DND-41 (cell line): ENCODE measurements at regions not wholly inside any gene's neighbourhood (a gene's known extent, or its start where the extent isn't known, plus 50 kb on each side); places are given as distances from the start of the nearest gene placed in this dataset.

Experiments used
- ATAC-seq: fragments of 200-7000 bp; cut with Tn5 transposase; 3 replicates; pipeline ENCODE4 v1.9.1; 2021; ENCODE audit warnings: low read depth; ENCODE audit not compliant: insufficient read depth
- DNase-seq: peaks from one replicate; pipeline ENCODE4 v3.0.0-alpha.2; 2020
- H2AFZ ChIP-seq: 2 replicates; pipeline ENCODE4 v1.6.0; 2012; ENCODE audit warnings: low read depth, low read length
- H3K27ac ChIP-seq: 2 replicates; pipeline ENCODE4 v1.5.1; 2012; ENCODE audit warnings: low read length, inconsistent platforms
- H3K27me3 ChIP-seq: fragments of 200-600 bp; sonication (generic); 2 replicates; pipeline ENCODE4 v1.6.0; 2012; ENCODE audit warnings: low read length, mild to moderate bottlenecking, inconsistent platforms; ENCODE audit not compliant: insufficient read depth, poor library complexity
- H3K36me3 ChIP-seq: 2 replicates; pipeline ENCODE4 v1.5.1; 2012; ENCODE audit warnings: low read length, inconsistent platforms; ENCODE audit not compliant: insufficient read depth
- H3K4me1 ChIP-seq: 2 replicates; pipeline ENCODE4 v1.5.1; 2012; ENCODE audit warnings: mild to moderate bottlenecking, low read length; ENCODE audit not compliant: insufficient read depth
- H3K4me2 ChIP-seq: 2 replicates; pipeline ENCODE4 v1.6.0; 2012; ENCODE audit warnings: mild to moderate bottlenecking, moderate library complexity, low read length, inconsistent platforms; ENCODE audit not compliant: insufficient read depth
- H3K4me3 ChIP-seq, 2 experiments: fragments of 200-600 bp in 1 of 2; shearing (Covaris generic) in 1 of 2; 2 replicates each; pipeline ENCODE4 v1.5.1; 2012 to 2016; ENCODE audit warnings: inconsistent platforms in 2 of 2, low read length in 2 of 2, mild to moderate bottlenecking in 2 of 2, low read depth in 1 of 2, moderate library complexity in 1 of 2
- H3K79me2 ChIP-seq: 2 replicates; pipeline ENCODE4 v1.6.0; 2012; ENCODE audit warnings: low read length, inconsistent platforms; ENCODE audit not compliant: insufficient read depth
- H3K9ac ChIP-seq: 2 replicates; pipeline ENCODE4 v1.6.0; 2012; ENCODE audit warnings: low read depth, mild to moderate bottlenecking, inconsistent platforms, low read length, moderate library complexity
- H3K9me3 ChIP-seq: 2 replicates; pipeline ENCODE4 v1.5.1; 2012; ENCODE audit warnings: low read length, moderate library complexity, mild to moderate bottlenecking, inconsistent platforms; ENCODE audit not compliant: insufficient read depth, severe bottlenecking
- H4K20me1 ChIP-seq: 2 replicates; pipeline ENCODE4 v1.6.0; 2012; ENCODE audit warnings: low read length; ENCODE audit not compliant: insufficient read depth
- CTCF ChIP-seq: IDR thresholded peaks from 2 replicates; pipeline ENCODE4 v1.5.1; 2012; ENCODE audit warnings: borderline replicate concordance, low read length, moderate library complexity, mild to moderate bottlenecking; ENCODE audit not compliant: poor library complexity, severe bottlenecking; ENCODE audit errors: extremely low read depth
- EZH2 ChIP-seq: IDR thresholded peaks from 3 replicates; pipeline ENCODE4 v1.6.1; 2012; ENCODE audit warnings: borderline replicate concordance, low read depth, mild to moderate bottlenecking, moderate library complexity, low read length, inconsistent platforms; ENCODE audit not compliant: severe bottlenecking

- Histone ChIP-seq H2AFZ (no peak overlapping the region), H3K4me2 (no peak overlapping the region), H3K27me3 (no peaks in the 10 kb centered on the region), H3K9ac (no peak overlapping the region), H3K27ac (no peak overlapping the region), H3K4me3 (no peak overlapping the region), H3K4me1 (no peaks in the 10 kb centered on the region), H4K20me1 (no peaks in the 10 kb centered on the region), H3K79me2 (no peaks in the 10 kb centered on the region), H3K9me3 (no peaks in the 10 kb centered on the region), H3K36me3 (no peaks in the 10 kb centered on the region)
- TF ChIP-seq EZH2 (no peak), CTCF (no peak)
- DNase-seq (no peak), ATAC-seq (no peak)
These were observed 532.2 kb upstream of the TUSC1 start for GRCh38 chr9:26210338-26210851.

- no peaks in the 10 kb centered on the region for H3K79me2 ChIP-seq
- H3K9me3 ChIP-seq: no peaks in the 10 kb centered on the region
- DNase-seq: no peak
- no peaks in the 10 kb centered on the region for H3K4me1 ChIP-seq
- no peak overlapping the region for H3K27ac ChIP-seq
- TF ChIP-seq CTCF (no peak), EZH2 (no peak)
- H2AFZ ChIP-seq: no peak overlapping the region
- H3K4me2 ChIP-seq: no peak overlapping the region
- H3K9ac ChIP-seq: no peak overlapping the region
- H3K36me3 ChIP-seq: no peaks in the 10 kb centered on the region
- H3K4me3 ChIP-seq: no peak overlapping the region
- H4K20me1 ChIP-seq: no peaks in the 10 kb centered on the region
- no peaks in the 10 kb centered on the region for H3K27me3 ChIP-seq
- ATAC-seq: no peak
These were observed 527.0 kb upstream of the TUSC1 start for GRCh38 chr9:26205261-26205660.

GRCh38 chr9:26193237-26193636, 515.0 kb upstream of the TUSC1 start:
- Histone ChIP-seq H3K4me1 (no peaks in the 10 kb centered on the region), H3K9ac (no peak overlapping the region), H3K9me3 (peaks cover 3% of the 10 kb centered on the region), H3K4me2 (no peak overlapping the region), H4K20me1 (no peaks in the 10 kb centered on the region), H3K27me3 (no peaks in the 10 kb centered on the region), H3K36me3 (no peaks in the 10 kb centered on the region), H3K27ac (no peak overlapping the region), H3K4me3 (no peak overlapping the region), H2AFZ (no peak overlapping the region), H3K79me2 (no peaks in the 10 kb centered on the region)
- no peak for DNase-seq
- no peak for TF ChIP-seq CTCF
- no peak for TF ChIP-seq EZH2
- no peak for ATAC-seq

- H3K9me3 ChIP-seq: peaks cover 4% of the 10 kb centered on the region
- no peaks in the 10 kb centered on the region for H3K27me3 ChIP-seq
- no peak overlapping the region for H3K4me3 ChIP-seq
- H3K27ac ChIP-seq: no peak overlapping the region
- ATAC-seq (no peak), DNase-seq (no peak)
- no peaks in the 10 kb centered on the region for H3K4me1 ChIP-seq
- H3K36me3 ChIP-seq: no peaks in the 10 kb centered on the region
- no peak overlapping the region for H3K9ac ChIP-seq
- no peak overlapping the region for H2AFZ ChIP-seq
- H4K20me1 ChIP-seq: no peaks in the 10 kb centered on the region
- no peak for TF ChIP-seq CTCF
- TF ChIP-seq EZH2: no peak
- H3K4me2 ChIP-seq: no peak overlapping the region
- no peaks in the 10 kb centered on the region for H3K79me2 ChIP-seq
These were observed 513.5 kb upstream of the TUSC1 start for GRCh38 chr9:26191711-26192110.
